PFSK-1 (cell line): ENCODE measurements at regions not wholly inside any gene's neighbourhood (a gene's known extent, or its start where the extent isn't known, plus 50 kb on each side); places are given as distances from the start of the nearest gene placed in this dataset.

Experiments used
- FOXP2 ChIP-seq: optimal IDR thresholded peaks from 2 replicates; pipeline ENCODE3; 2011; ENCODE audit warnings: borderline replicate concordance, control low read depth, inconsistent platforms; ENCODE audit not compliant: insufficient read depth; ENCODE audit errors: extremely low read length, extremely low read depth
- POLR2AphosphoS5 ChIP-seq: IDR thresholded peaks from 2 replicates; pipeline ENCODE4 v1.6.1; 2012; ENCODE audit warnings: low read depth, mild to moderate bottlenecking, control low read depth, low read length, moderate library complexity
- SIN3A ChIP-seq: IDR thresholded peaks from 2 replicates; pipeline ENCODE4 v1.6.1; 2012; ENCODE audit warnings: mild to moderate bottlenecking, low read length, moderate library complexity, borderline replicate concordance; ENCODE audit not compliant: insufficient read depth
- TAF1 ChIP-seq: IDR thresholded peaks from 2 replicates; pipeline ENCODE4 v1.6.1; 2012; ENCODE audit warnings: low read length, control low read depth, borderline replicate concordance; ENCODE audit not compliant: insufficient read depth
- TF ChIP-seq, protein P1 (sequence below), 2 experiments: IDR thresholded peaks; 2 replicates each; pipeline versions ENCODE4 v1.6.1 to v1.8.0; 2011 to 2012; ENCODE audit warnings: low read depth in 2 of 2, low read length in 2 of 2, control low read depth in 1 of 2, inconsistent platforms in 1 of 2, mild to moderate bottlenecking in 1 of 2, moderate library complexity in 1 of 2; ENCODE audit not compliant: insufficient read depth in 1 of 2

DNA sequence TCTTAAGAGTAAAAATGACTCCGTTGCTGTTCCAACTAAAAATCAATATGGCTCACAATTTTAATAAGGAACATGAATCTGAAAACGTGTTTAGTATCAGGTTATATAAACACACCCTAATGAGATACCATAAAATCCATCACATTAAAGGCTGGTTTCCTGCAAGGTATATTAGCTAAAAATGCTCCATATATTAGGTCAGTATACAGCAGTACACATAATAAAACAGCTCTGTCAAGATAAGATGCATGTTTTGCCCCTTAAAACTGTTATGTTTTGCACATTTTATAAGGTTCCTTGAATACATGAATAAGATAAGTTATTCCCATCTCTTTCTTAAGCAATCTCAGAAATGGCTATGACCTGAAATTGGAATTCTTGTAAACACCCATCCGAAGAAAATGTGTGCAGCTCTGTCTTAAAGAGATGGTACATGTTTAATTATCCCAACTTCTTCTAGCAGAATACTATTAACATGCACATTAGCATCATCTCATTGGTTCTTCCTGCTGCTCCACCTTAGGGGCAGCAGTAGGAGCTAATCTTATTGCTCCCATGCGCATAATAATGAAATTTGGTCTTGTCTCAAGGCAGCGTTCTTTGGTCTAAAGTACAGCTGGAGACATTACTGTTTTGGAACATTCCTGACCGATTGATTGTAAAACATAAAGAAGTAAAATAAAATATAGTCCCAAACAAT lies 836.1 kb upstream of the FANCL start:
- TF ChIP-seq, protein P1, sequence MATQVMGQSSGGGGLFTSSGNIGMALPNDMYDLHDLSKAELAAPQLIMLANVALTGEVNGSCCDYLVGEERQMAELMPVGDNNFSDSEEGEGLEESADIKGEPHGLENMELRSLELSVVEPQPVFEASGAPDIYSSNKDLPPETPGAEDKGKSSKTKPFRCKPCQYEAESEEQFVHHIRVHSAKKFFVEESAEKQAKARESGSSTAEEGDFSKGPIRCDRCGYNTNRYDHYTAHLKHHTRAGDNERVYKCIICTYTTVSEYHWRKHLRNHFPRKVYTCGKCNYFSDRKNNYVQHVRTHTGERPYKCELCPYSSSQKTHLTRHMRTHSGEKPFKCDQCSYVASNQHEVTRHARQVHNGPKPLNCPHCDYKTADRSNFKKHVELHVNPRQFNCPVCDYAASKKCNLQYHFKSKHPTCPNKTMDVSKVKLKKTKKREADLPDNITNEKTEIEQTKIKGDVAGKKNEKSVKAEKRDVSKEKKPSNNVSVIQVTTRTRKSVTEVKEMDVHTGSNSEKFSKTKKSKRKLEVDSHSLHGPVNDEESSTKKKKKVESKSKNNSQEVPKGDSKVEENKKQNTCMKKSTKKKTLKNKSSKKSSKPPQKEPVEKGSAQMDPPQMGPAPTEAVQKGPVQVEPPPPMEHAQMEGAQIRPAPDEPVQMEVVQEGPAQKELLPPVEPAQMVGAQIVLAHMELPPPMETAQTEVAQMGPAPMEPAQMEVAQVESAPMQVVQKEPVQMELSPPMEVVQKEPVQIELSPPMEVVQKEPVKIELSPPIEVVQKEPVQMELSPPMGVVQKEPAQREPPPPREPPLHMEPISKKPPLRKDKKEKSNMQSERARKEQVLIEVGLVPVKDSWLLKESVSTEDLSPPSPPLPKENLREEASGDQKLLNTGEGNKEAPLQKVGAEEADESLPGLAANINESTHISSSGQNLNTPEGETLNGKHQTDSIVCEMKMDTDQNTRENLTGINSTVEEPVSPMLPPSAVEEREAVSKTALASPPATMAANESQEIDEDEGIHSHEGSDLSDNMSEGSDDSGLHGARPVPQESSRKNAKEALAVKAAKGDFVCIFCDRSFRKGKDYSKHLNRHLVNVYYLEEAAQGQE (IDR thresholded peaks at IDR 0.05; ENCODE audit: insufficient read depth in 1 of 2, low read depth in 2 of 2, low read length in 2 of 2), result no peak
- TF ChIP-seq FOXP2, result no peak
- no peak for TF ChIP-seq POLR2AphosphoS5
- TF ChIP-seq SIN3A, result no peak
- TF ChIP-seq TAF1, result no peak

DNA sequence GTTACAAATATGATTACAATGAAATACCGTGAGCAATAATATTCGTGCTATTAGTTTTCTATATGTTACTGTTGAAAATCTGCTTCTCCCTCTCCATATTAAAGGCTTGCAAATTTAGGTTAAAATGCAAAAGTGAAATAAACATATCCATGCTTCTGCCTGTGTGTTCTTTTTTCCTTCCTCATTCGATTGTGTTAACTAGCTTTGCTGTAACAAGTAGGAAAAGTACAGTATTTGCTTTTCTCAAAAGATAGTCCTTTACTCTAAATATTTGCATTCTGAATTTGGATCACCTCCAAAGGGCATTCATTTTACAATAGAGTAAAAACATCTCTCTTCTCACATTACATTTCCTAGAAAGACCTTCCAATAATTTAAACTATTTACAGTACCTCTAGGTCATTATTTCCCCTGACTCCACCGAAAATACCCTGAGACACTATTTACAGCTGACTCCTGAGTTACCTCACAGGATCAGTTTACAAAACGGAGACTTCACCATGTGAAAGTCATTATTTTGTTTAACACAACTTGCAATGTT lies 835.0 kb upstream of the FANCL start:
- TF ChIP-seq, protein P1 (IDR thresholded peaks at IDR 0.05; ENCODE audit: insufficient read depth in 1 of 2, low read depth in 2 of 2, low read length in 2 of 2), result no peak
- TF ChIP-seq TAF1, result no peak
- TF ChIP-seq POLR2AphosphoS5, result no peak
- no peak for TF ChIP-seq FOXP2
- TF ChIP-seq SIN3A, result no peak

DNA sequence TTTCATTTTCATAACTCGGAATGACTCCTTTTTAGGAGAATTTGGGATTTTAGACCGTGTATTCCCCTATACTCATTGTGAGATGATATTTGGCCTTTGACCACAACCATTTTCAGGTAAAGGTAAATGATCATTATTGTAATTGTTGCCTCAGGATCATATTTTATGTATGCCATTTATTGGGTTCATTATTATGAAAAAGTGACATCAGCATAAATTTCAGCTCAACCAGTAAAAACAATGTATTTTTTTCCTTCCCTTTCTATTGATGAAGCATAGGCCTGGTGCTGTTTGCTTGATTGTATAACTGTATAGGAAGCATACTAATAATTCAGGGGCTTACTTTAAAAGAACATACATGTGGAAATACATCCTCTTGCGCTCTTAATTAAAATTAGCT lies 832.9 kb upstream of the FANCL start:
- TF ChIP-seq TAF1 (no peak), POLR2AphosphoS5 (no peak)

DNA sequence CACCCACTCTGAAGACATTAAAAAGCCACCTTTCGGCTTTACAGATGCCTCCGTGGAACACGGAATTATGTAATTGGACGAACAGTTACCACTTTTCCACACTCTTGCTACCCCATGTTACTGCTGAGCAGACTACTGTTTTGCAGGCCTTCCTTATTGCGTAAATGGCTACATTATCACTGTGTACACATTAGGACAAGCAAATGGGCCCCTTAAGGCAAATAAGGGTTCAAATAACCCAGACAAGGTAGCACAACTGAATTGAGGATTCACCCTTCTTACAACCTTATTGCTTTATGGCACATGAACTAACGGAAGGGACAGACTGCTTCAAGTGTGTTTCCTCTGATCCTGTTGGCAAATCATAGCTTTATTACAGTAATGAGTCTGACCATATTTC lies 832.2 kb upstream of the FANCL start:
- no peak for TF ChIP-seq FOXP2
- no peak for TF ChIP-seq POLR2AphosphoS5
- TF ChIP-seq SIN3A, result no peak
- no peak for TF ChIP-seq TAF1
- TF ChIP-seq, protein P1 (IDR thresholded peaks at IDR 0.05; ENCODE audit: insufficient read depth in 1 of 2, low read depth in 2 of 2, low read length in 2 of 2), result no peak

DNA sequence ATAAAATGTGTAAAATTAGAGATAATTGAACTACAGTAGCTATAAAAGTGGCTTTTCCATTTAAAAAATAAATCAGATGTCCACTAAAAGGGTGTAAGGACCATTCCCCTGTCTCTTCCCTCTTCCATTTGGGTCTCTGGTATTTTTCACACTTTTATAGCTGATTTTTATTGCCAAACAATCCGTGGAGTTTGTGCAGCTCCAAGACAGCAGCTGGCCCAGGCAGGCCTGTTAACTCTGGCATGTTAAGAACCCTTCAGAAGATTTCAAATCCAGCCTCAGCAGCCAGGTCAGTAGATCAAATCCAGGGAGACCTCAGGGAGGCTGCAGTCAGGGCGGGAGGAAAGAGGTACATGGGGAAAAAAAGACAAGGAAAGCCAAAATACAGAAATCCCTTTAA lies 827.1 kb upstream of the FANCL start:
- TF ChIP-seq FOXP2, result no peak
- no peak for TF ChIP-seq POLR2AphosphoS5
- TF ChIP-seq, protein P1 (IDR thresholded peaks at IDR 0.05; ENCODE audit: insufficient read depth in 1 of 2, low read depth in 2 of 2, low read length in 2 of 2), result no peak
- no peak for TF ChIP-seq TAF1
- no peak for TF ChIP-seq SIN3A
